ENCODE measurements at regions not wholly inside any gene's neighbourhood (a gene's known extent, or its start where the extent isn't known, plus 50 kb on each side); places are given as distances from the start of the nearest gene placed in this dataset.

DNA sequence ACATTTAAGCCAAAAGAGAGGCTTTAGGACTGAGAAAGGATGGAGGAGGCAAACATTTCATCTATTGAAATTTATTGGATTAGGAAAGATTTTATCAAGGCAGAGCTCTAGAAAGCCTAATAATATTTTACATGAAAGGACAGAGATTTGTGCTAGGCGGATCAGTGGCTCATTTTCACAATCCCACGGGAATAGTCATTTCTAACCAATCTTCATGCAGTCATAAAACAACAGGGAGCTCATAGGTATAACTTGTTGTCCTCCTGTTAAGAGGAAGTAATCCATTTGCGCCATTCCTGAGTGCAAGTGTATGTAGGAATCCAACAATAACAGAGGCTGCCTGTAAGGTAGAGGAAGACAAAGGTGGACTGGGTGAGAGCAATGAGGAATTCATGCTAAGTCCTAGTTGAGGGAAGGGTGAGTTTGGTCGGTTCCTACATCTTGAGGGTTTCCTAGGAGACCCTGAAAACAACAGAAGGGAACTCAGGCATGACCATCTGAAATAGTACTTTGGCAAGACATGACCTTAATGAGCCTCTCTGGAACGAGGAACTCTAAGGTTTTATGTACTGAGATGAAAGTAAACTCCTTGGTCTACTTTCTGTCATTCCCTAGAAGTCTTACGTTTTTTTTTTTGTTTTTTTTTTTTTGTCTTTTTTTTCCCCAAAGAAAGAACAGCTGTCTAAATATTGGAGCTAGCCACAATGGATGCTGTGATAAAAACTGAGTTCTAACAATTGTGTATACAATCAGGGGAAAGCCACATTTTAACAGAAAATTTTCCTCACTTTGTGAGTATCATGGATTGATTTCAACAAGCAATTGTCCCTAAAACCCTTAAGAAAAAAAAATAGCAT, 89.7 kb downstream of the GEMIN8 start:
- H3K36me3 ChIP-seq (ENCODE audit: insufficient read depth in 1 of 2, low read depth in 1 of 2): no peaks in the 10 kb centered on the region
- TF ChIP-seq, protein P1, sequence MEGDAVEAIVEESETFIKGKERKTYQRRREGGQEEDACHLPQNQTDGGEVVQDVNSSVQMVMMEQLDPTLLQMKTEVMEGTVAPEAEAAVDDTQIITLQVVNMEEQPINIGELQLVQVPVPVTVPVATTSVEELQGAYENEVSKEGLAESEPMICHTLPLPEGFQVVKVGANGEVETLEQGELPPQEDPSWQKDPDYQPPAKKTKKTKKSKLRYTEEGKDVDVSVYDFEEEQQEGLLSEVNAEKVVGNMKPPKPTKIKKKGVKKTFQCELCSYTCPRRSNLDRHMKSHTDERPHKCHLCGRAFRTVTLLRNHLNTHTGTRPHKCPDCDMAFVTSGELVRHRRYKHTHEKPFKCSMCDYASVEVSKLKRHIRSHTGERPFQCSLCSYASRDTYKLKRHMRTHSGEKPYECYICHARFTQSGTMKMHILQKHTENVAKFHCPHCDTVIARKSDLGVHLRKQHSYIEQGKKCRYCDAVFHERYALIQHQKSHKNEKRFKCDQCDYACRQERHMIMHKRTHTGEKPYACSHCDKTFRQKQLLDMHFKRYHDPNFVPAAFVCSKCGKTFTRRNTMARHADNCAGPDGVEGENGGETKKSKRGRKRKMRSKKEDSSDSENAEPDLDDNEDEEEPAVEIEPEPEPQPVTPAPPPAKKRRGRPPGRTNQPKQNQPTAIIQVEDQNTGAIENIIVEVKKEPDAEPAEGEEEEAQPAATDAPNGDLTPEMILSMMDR (IDR thresholded peaks at IDR 0.05): no peak
- DNase-seq: no peak
- no peak for ATAC-seq
- peaks cover 0 to 62% (median 7%) of the 10 kb centered on the region in 3 donors for H3K27me3 ChIP-seq (ENCODE audit: insufficient read depth in 3 of 3, low read length in 2 of 3)
- intact Hi-C loops (cut with DNase I): no loop called here
- no peak overlapping the region for H3K4me3 ChIP-seq
- WGBS, 3 donors: 20 to 43% (median 29%) methylated on average over 6 of the region's 6 CpGs
- no peak overlapping the region for H3K27ac ChIP-seq
- no peaks in the 10 kb centered on the region for H3K9me3 ChIP-seq
- H3K4me1 ChIP-seq: no peaks in the 10 kb centered on the region

DNA sequence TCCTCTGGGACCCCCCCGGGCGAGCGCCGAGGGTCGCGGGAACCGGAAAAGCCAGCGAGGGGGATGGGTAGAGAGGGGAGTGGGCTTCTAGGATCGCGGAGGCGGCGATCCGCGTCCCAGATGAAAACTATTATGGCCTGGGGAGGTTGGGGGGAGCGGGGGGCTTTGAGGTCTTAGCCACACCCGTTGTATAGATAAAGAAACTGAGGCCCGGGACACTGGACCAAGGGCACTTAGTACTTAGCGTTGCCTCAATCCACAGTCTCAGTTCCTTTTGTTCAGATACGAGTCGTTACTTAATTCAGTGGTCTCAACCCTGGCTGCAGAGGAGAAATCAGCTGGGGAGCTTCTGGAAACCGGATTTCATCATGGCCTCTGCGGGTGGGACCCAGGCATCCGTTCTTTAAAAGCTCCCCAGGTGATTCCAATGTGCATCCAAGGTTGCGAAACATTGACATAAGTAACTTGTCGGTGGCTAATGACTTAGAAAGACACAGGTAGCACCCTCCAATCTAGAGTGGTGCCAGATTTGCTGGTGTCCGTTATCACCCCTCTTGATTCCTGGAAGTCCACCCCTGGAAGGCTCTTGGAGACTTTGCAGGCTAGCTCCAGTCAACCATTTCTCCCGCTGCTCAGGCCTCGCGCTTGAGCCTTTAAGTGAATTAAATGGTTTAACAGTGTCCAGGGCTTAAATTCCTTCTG, 90.7 kb downstream of the GEMIN8 start:
- H3K27ac ChIP-seq: no peak overlapping the region
- ATAC-seq (no peak), DNase-seq (no peak)
- WGBS, 3 donors: 8 to 27% (median 13%) methylated on average over 13 to 29 of the region's 29 CpGs
- peak overlapping the region; percentile 61 for H3K4me3 ChIP-seq
- intact Hi-C loops (cut with DNase I): no loop called here
- H3K9me3 ChIP-seq: no peaks in the 10 kb centered on the region
- TF ChIP-seq, protein P1 (IDR thresholded peaks at IDR 0.05): no peak
- no peaks in the 10 kb centered on the region for H3K4me1 ChIP-seq
- H3K27me3 ChIP-seq (ENCODE audit: insufficient read depth in 3 of 3, low read length in 2 of 3): peaks cover 0 to 72% (median 7%) of the 10 kb centered on the region in 3 donors
- H3K36me3 ChIP-seq (ENCODE audit: insufficient read depth in 1 of 2, low read depth in 1 of 2): no peaks in the 10 kb centered on the region

DNA sequence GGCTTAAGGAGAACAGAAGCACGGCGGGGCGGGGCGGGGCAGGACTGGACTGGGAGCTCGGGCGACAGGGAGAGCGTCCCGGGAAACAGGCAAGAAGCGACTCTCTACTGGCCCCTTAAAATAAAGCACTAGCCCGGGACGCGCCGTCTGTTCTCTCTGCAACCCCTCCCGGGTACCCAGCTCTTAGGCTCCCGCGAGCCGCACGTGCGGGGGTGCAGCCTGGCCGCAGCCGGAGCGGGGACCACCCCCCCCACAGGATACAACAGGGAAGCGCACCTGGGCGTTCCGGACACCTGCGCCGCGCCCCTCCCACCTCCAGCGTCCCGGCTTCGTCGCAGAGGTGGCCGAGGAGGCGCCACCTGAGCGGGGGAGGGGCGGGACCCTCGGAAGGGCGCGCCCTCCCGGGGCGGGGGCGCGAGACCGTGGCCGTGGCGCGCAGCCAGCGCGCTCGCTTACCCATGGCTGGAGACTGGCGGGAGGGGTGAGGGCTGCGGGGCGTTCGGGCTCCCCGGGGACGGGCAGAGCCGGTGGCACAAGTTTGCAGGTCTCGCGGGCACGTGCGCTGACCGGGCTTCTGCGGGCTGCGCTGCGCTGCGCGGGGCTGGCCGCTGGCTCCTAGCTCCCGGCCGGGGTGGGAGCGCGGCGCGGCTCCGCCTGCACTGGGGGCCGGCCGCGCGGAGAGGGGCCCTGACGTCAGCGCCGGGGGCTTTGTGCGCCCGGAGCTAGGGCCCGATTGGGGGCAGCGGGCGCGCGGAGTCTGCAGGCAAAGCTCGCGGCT, 91.5 kb downstream of the GEMIN8 start:
- TF ChIP-seq, protein P1 (IDR thresholded peaks at IDR 0.05): no peak
- Histone ChIP-seq H3K4me3 (peak overlapping the region; percentile 61), H3K27ac (no peak overlapping the region), H3K9me3 (no peaks in the 10 kb centered on the region), H3K36me3 (ENCODE audit: insufficient read depth in 1 of 2, low read depth in 1 of 2) (no peaks in the 10 kb centered on the region), H3K27me3 (ENCODE audit: insufficient read depth in 3 of 3, low read length in 2 of 3) (peaks cover 0 to 73% (median 7%) of the 10 kb centered on the region in 3 donors), H3K4me1 (no peaks in the 10 kb centered on the region)
- peak in 1 of 4 donors; percentile 37 for ATAC-seq
- intact Hi-C loops (cut with DNase I): no loop called here
- 0 to 1% (median 1%) methylated on average over 38 to 89 of the region's 91 CpGs for WGBS, 3 donors
- DNase-seq: peak in 1 of 2 donors; percentile 21

DNA sequence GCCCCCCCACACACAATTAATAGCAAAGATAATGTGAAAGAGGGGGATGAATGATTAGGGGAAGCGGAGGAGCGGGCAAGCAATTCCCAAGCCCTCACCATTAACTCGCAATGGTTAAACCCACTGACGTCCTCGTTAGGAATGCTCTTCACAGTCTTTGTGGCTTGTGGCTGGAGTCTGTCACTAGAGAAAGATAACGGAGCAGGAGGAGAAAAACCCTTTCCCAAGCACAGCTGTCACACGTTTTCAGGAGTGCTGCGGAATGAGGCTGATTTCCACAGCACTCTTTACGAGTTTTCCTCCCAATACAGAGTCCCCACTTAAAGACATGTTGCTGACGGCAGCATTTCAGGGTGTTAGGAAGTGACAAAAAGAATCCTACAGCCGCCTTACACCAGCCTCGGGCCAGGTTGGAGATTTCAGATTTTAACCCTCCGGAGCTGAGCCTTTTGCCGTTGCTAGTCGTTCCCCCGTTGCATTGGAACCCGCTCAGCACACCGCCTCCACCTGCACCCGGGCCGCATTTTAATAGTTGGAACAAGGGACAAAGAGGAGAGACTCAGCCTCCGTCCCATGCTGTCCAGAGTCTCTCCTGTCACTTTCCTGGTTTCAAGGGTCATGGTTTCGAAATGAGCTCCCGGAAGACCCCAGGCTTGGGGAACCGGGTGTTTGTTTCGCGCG, 92.2 kb downstream of the GEMIN8 start:
- peaks cover 0 to 75% (median 7%) of the 10 kb centered on the region in 3 donors for H3K27me3 ChIP-seq (ENCODE audit: insufficient read depth in 3 of 3, low read length in 2 of 3)
- H3K36me3 ChIP-seq (ENCODE audit: insufficient read depth in 1 of 2, low read depth in 1 of 2): no peaks in the 10 kb centered on the region
- no peak for DNase-seq
- no peaks in the 10 kb centered on the region for H3K4me1 ChIP-seq
- TF ChIP-seq, protein P1 (IDR thresholded peaks at IDR 0.05): no peak
- no peak overlapping the region for H3K27ac ChIP-seq
- 6 to 12% (median 6%) methylated on average over 25 to 27 of the region's 27 CpGs for WGBS, 3 donors
- ATAC-seq: no peak
- peak overlapping the region; percentile 61 for H3K4me3 ChIP-seq
- no peaks in the 10 kb centered on the region for H3K9me3 ChIP-seq
- intact Hi-C loops (cut with DNase I): no loop called here
